HEK293T (cell line): ENCODE measurements at regions not wholly inside any gene's neighbourhood (a gene's known extent, or its start where the extent isn't known, plus 50 kb on each side); places are given as distances from the start of the nearest gene placed in this dataset.

Experiments
- ELF4 ChIP-seq: fragments of 450-650 bp; IDR thresholded peaks from 2 replicates; pipeline ENCODE4 v1.6.1; 2017; ENCODE audit warnings: antibody characterized with exemption
- SP1 ChIP-seq: fragments of 450-650 bp; IDR thresholded peaks from 2 replicates; pipeline ENCODE4 v1.6.1; 2017
- SUZ12 ChIP-seq: fragments of 450-650 bp; IDR thresholded peaks from 2 replicates; pipeline ENCODE4 v1.6.1; 2016; ENCODE audit warnings: mild to moderate bottlenecking
- TARDBP ChIP-seq: fragments of 450-650 bp; IDR thresholded peaks from 2 replicates; pipeline ENCODE4 v1.6.1; 2016
- ZNF384 ChIP-seq: fragments of 450-650 bp; IDR thresholded peaks from 2 replicates; pipeline ENCODE4 v1.6.1; 2016

DNA sequence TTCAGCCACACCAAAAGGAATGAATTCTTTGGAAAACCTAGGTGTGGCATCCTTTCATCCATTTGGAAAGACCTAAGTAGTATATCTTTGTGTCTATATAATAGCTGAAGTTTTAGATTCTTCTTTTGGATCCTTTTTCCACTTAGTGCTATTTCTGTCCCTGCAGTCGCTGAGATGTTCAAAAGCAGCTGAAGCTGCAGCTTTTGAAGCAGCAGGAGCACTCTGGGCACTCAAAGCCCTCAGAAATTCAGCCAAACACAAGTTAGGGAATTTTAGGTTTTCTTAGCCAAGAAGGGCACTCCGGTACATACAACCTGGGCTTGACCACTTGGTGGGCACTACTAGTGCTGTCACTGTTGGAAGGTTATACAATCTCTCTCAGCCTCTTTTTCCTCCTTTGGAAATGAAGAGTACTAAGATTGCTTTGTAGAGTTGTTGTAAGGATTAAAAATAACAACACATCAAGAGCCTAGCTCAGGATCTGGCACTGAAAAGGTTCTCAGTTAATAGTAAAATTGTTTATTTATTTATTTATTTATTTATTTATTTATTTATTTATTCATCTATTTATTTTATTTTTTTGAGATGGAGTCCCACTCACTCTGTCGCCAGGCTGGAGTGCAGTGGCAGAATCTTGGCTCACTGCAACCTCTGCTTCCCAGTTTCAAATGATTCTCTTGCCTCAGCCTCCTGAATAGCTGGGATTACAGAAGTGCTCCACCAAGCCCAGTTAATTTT is 71.9 kb upstream of the SLC22A16 start:
- no peak for TF ChIP-seq ZNF384
- TF ChIP-seq SP1: no peak
- no peak for TF ChIP-seq TARDBP
- no peak for TF ChIP-seq SUZ12
- TF ChIP-seq ELF4: no peak
